GM12878 (cell line): ENCODE measurements at regions not wholly inside any gene's neighbourhood (a gene's known extent, or its start where the extent isn't known, plus 50 kb on each side); places are given as distances from the start of the nearest gene placed in this dataset.

Source experiments
- BCL11A ChIP-seq: IDR thresholded peaks from 2 replicates; pipeline ENCODE4 v1.6.1; 2011; ENCODE audit warnings: low read depth, low read length
- BHLHE40 ChIP-seq, 2 experiments: fragments of 450-650 bp in 1 of 2; IDR thresholded peaks; 2 replicates each; pipeline ENCODE4 v1.6.1; 2011 to 2017; ENCODE audit warnings: low read depth in 2 of 2, borderline replicate concordance in 1 of 2, improper control_type of control experiment in 1 of 2, low read length in 1 of 2, mild to moderate bottlenecking in 1 of 2
- EED ChIP-seq: sonication (generic); IDR thresholded peaks from 2 replicates; pipeline ENCODE4 v1.6.1; 2016; ENCODE audit warnings: antibody characterized with exemption, low read depth
- EGR1 ChIP-seq, 2 experiments: IDR thresholded peaks; 1 replicate in 1 of 2; 2 replicates in 1 of 2; pipeline ENCODE4 v1.6.1; 2011 to 2012; ENCODE audit warnings: low read depth in 2 of 2, low read length in 2 of 2, borderline replicate concordance in 1 of 2, mild to moderate bottlenecking in 1 of 2, moderate library complexity in 1 of 2
- ETV6 ChIP-seq, 2 experiments: fragments of 450-650 bp in 1 of 2; IDR thresholded peaks in 1 of 2; conservative IDR thresholded peaks in 1 of 2; 2 replicates each; pipeline ENCODE4 v1.6.1; 2014; ENCODE audit warnings: antibody characterized with exemption in 1 of 2, borderline replicate concordance in 1 of 2, low read depth in 1 of 2, mild to moderate bottlenecking in 1 of 2, moderate library complexity in 1 of 2
- FOXM1 ChIP-seq: IDR thresholded peaks from 2 replicates; pipeline ENCODE4 v1.6.1; 2012; ENCODE audit warnings: low read depth, mild to moderate bottlenecking, inconsistent platforms, low read length, moderate library complexity
- GABPA ChIP-seq: IDR thresholded peaks from 2 replicates; pipeline ENCODE4 v1.6.1; 2014; ENCODE audit warnings: antibody characterized with exemption, low read depth, mild to moderate bottlenecking, inconsistent platforms
- IKZF2 ChIP-seq, 2 experiments: fragments of 450-650 bp; IDR thresholded peaks; 2 replicates each; pipeline ENCODE4 v1.6.1; 2017; ENCODE audit warnings: mild to moderate bottlenecking in 2 of 2, moderate library complexity in 2 of 2
- IRF4 ChIP-seq: IDR thresholded peaks from 2 replicates; pipeline ENCODE4 v1.6.1; 2011; ENCODE audit warnings: low read depth, low read length
- IRF5 ChIP-seq: fragments of 450-650 bp; IDR thresholded peaks from 2 replicates; pipeline ENCODE4 v1.6.1; 2017; ENCODE audit warnings: borderline replicate concordance
- MEF2B ChIP-seq: fragments of 450-650 bp; IDR thresholded peaks from 2 replicates; pipeline ENCODE4 v1.6.1; 2018; ENCODE audit warnings: mild to moderate bottlenecking, moderate library complexity; ENCODE audit not compliant: partially characterized antibody, poor library complexity, severe bottlenecking
- NFIC ChIP-seq: IDR thresholded peaks from 2 replicates; pipeline ENCODE4 v1.6.1; 2012; ENCODE audit warnings: low read depth, mild to moderate bottlenecking, inconsistent platforms, low read length, moderate library complexity
- NKRF ChIP-seq: fragments of 450-650 bp; conservative IDR thresholded peaks from 2 replicates; pipeline ENCODE4 v1.6.1; 2017; ENCODE audit warnings: mild to moderate bottlenecking, moderate library complexity
- NR2C1 ChIP-seq: fragments of 450-650 bp; IDR thresholded peaks from 2 replicates; pipeline ENCODE4 v1.6.1; 2017; ENCODE audit warnings: antibody characterized with exemption, mild to moderate bottlenecking, moderate library complexity
- SKIL ChIP-seq: fragments of 450-650 bp; IDR thresholded peaks from 2 replicates; pipeline ENCODE4 v1.6.1; 2017; ENCODE audit warnings: mild to moderate bottlenecking, low read depth, inconsistent platforms; ENCODE audit not compliant: poor library complexity, severe bottlenecking
- SMARCA5 ChIP-seq: fragments of 450-650 bp; IDR thresholded peaks from 2 replicates; pipeline ENCODE4 v1.6.1; 2017; ENCODE audit warnings: mild to moderate bottlenecking
- STAT1 ChIP-seq: fragments of 450-650 bp; conservative IDR thresholded peaks from 2 replicates; pipeline ENCODE4 v1.6.1; 2014; ENCODE audit warnings: antibody characterized with exemption, mild to moderate bottlenecking
- STAT3 ChIP-seq: IDR thresholded peaks from 2 replicates; pipeline ENCODE4 v1.6.1; 2011; ENCODE audit warnings: low read depth, low read length, improper control_type of control experiment
- TCF12 ChIP-seq: IDR thresholded peaks from 2 replicates; pipeline ENCODE4 v1.6.1; 2011; ENCODE audit warnings: low read depth, mild to moderate bottlenecking, low read length
- ZBTB4 ChIP-seq: fragments of 450-650 bp; formaldehyde crosslinking; IDR thresholded peaks from 2 replicates; pipeline ENCODE4 v1.4.0; 2022; ENCODE audit warnings: mild to moderate bottlenecking, moderate library complexity
- ZNF207 ChIP-seq: fragments of 450-650 bp; IDR thresholded peaks from 2 replicates; pipeline ENCODE4 v1.6.1; 2014; ENCODE audit warnings: antibody characterized with exemption, mild to moderate bottlenecking, borderline replicate concordance

GRCh38 chr12:102728506-102729242, 188.4 kb downstream of the PAH start (continued):
- TF ChIP-seq GABPA (0 out of 2 replicates have a peak, but pooled peaks have one; percentile 46), IRF5 (no peak), ETV6 (conservative IDR thresholded peaks at IDR 0.05 in 1 of 2, IDR thresholded peaks at IDR 0.05 in 1 of 2; ENCODE audit: borderline replicate concordance in 1 of 2, low read depth in 1 of 2) (peak in 1 of 2 experiments; percentile 74; a peak in 1 of 4 replicates), NR2C1 (peak; percentile 55; the same call in 1 of the 2 replicates), ZNF207 (no peak), BHLHE40 (IDR thresholded peaks at IDR 0.05; ENCODE audit: borderline replicate concordance in 1 of 2, low read depth in 2 of 2, low read length in 1 of 2) (peak; percentile 26 to 61; a peak in 2 of 4 replicates), STAT1 (no peak), STAT3 (no peak), NKRF (no peak), ZBTB4 (CRISPR knock-in tag) (no peak), EED (peak; percentile 82), TCF12 (peak; percentile 61; the same call in 1 of the 2 replicates), SKIL (peak; percentile 28), SMARCA5 (peak; percentile 24; the same call in 1 of the 2 replicates), EGR1 (IDR thresholded peaks at IDR 0.05; ENCODE audit: borderline replicate concordance in 1 of 2, low read depth in 2 of 2, low read length in 2 of 2) (peak in 1 of 2 experiments; percentile 43; a peak in 1 of 3 replicates), FOXM1 (peak; percentile 95), BCL11A (peak; percentile 92), NFIC (peak; percentile 92), IKZF2 (IDR thresholded peaks at IDR 0.05) (peak; percentile 81 to 84), MEF2B (peak; percentile 51), IRF4 (peak; percentile 63; the same call in 1 of the 2 replicates)
